Fibroblast of mammary gland (primary cell): ENCODE measurements at regions not wholly inside any gene's neighbourhood (a gene's known extent, or its start where the extent isn't known, plus 50 kb on each side); places are given as distances from the start of the nearest gene placed in this dataset.
A peak's percentile ranks its signal among the peaks of the same experiment; 100 is the strongest.

ENCODE experiments used
- DNase-seq: peaks from one replicate; pipeline ENCODE4 v3.0.0-alpha.2; 2010; ENCODE audit warnings: low read depth
- H3K4me3 ChIP-seq: 2 replicates; pipeline ENCODE4 v1.5.1; 2011; ENCODE audit warnings: low read depth, mild to moderate bottlenecking, low read length, moderate library complexity; ENCODE audit not compliant: control insufficient read depth
- TF ChIP-seq, protein P1 (sequence below): conservative IDR thresholded peaks from 2 replicates; pipeline ENCODE4 v1.5.1; 2011; ENCODE audit warnings: low read depth, low read length, inconsistent platforms; ENCODE audit not compliant: control insufficient read depth, insufficient read depth

DNA sequence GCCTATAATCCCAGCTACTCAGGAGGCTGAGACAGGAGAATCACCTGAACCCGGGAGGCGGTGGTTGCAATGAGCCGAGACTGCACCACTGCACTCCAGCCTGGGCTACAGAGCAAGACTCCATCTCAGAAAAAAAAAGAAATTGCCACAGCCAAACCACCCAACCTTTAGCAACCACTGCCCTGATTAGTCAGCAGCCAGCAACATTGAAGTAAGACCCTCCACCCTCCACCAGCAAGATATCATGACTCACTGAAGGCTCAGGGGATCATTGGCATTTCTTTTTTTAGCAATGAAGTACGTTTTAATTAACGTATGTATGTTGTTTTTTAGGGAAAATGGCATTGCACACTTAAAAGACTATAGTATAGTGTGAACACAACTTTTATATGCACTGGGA, 349.1 kb upstream of the ACVR2A start:
- peak; percentile 70 for DNase-seq
- no peak overlapping the region for H3K4me3 ChIP-seq
- TF ChIP-seq, protein P1, sequence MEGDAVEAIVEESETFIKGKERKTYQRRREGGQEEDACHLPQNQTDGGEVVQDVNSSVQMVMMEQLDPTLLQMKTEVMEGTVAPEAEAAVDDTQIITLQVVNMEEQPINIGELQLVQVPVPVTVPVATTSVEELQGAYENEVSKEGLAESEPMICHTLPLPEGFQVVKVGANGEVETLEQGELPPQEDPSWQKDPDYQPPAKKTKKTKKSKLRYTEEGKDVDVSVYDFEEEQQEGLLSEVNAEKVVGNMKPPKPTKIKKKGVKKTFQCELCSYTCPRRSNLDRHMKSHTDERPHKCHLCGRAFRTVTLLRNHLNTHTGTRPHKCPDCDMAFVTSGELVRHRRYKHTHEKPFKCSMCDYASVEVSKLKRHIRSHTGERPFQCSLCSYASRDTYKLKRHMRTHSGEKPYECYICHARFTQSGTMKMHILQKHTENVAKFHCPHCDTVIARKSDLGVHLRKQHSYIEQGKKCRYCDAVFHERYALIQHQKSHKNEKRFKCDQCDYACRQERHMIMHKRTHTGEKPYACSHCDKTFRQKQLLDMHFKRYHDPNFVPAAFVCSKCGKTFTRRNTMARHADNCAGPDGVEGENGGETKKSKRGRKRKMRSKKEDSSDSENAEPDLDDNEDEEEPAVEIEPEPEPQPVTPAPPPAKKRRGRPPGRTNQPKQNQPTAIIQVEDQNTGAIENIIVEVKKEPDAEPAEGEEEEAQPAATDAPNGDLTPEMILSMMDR, result no peak

DNA sequence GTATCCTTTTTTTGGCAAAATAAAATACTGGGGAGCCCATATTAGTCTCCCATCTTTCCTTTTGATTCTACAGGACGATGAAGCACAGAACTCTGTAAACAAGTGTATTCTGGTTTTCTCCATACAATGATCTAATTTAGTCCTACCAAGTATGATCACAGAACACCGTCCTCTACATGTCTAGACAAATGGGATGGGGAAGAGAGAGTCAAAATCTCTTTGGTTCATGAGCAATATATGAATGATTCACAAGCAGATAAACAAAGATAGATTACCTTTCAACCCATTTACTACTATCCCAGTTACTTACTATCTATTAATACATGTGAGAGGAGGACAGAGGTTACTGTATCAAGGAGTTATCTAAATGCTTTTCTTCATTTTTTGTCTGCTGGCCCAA, 352.4 kb upstream of the ACVR2A start:
- H3K4me3 ChIP-seq, result no peak overlapping the region
- TF ChIP-seq, protein P1, result no peak
- no peak for DNase-seq

DNA sequence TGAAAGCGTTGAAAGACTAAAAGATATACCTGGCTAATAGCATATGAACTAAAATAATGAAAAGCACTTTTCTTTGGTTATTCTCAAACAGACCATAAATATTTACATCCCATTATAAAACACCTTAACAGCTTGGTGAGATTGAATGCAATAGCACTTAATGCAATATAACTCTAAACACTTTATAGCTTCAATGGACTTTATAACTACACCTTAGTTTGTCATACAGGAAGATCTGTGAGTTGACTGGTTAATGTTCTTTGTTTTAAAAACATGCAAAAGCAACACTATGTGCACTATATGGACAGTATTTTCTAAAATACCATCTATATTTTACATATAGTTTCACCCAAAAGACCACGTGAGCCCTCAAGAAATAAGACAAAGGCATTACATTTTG, 353.3 kb upstream of the ACVR2A start:
- H3K4me3 ChIP-seq, result no peak overlapping the region
- DNase-seq, result no peak
- TF ChIP-seq, protein P1, result no peak

DNA sequence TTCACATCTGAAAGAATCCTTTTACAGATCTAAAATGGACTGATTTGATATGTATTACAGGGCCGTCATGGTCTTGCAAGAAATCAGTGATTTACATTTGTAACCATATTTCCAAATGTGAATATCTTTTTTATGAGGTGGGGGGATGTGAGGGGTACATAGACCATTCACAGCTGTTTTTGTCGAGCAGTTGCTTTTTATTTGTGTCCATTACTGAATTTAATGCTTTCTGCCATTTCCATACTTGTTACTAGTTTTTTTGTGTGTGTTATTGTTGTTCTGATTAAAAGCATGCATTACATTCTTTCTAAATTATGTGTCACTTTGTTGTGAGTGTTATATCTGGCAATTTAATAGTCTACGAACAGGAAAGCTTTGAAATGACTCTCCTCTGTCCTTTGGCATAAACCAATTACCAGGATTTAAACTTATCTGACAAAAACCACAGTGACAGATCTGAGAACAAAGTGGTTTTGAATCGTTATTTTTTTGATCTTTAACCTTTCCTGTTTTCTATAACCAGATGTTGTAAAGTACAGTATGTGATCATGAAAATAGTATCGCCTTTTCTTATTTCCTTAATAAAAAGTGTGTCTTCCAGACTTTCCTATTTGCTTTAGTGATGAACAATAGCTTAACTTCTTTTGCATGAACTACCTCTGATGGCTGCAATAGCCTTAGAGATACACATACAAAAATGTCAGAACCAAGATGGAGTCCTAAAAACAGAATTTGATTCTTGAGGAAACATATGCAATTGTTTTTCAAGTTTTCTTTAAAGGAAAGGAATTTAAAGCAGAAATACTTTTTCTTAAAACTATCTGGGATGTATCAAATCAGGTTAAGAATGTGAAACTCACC, 354.2 kb upstream of the ACVR2A start:
- TF ChIP-seq, protein P1, result no peak
- DNase-seq, result no peak

DNA sequence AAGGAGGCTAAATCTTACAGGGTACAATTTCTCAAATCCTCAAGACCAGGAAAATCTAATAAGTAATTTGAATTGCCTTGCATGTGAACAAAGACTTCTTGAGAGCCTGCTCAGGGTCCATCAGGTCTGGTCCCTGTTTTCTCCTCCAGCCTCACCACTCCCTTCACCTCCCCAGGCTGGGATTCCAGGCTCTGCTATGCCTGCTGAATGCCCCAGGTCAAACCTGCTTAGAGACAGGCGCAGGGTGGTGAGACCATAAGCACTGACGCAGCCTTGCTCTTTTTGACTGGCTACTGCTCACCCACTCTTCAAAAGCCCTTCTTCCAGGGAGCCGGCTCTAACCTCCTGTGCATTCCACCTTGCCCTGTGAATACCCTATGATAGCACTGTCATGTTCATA, 356.4 kb upstream of the ACVR2A start:
- TF ChIP-seq, protein P1, result no peak
- no peak overlapping the region for H3K4me3 ChIP-seq
- no peak for DNase-seq

More for the DNA sequence above, 354.2 kb upstream of the ACVR2A start:
- no peak overlapping the region for H3K4me3 ChIP-seq

DNA sequence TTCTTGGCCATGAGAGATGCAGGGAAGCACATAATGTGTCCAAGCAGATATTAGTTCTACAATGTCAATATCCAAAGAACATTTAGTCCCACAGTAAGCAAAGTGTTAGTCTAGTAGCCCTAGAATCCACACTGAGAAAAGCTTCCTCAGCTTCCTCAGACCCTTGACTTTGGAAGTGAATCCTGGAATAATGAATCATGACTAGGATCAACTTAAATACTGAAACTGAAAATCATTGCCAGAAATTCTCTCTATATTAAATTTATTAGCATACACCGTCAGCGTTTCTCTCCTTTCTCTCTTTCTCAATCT, 356.9 kb upstream of the ACVR2A start:
- no peak for DNase-seq
- no peak overlapping the region for H3K4me3 ChIP-seq
- TF ChIP-seq, protein P1, result no peak
